Heart right ventricle (tissue), 16 donors: ENCODE measurements at regions not wholly inside any gene's neighbourhood (a gene's known extent, or its start where the extent isn't known, plus 50 kb on each side); places are given as distances from the start of the nearest gene placed in this dataset.

ENCODE experiments used
- ATAC-seq, 8 donors: fragments of 200-7000 bp; cut with Tn5 transposase; one replicate each; pipeline ENCODE4 v1.9.1; 2020; ENCODE audit warnings: mild to moderate bottlenecking in 8 of 8, moderate library complexity in 8 of 8, moderate number of reproducible peaks in 1 of 8
- DNase-seq, 2 donors: peaks; one replicate each; pipeline ENCODE4 v3.0.0-alpha.2; 2020
- H3K27ac ChIP-seq, 10 donors: fragments of 200-600 bp; sonication (generic) in 2 of 10; one replicate each; pipeline versions ENCODE4 v1.5.0 to v1.8.0; 2020 to 2022; ENCODE audit warnings: mild to moderate bottlenecking in 3 of 10
- H3K27me3 ChIP-seq, 7 donors: fragments of 200-600 bp; one replicate each; pipeline ENCODE4 v1.8.0; 2021 to 2022; ENCODE audit warnings: mild to moderate bottlenecking in 2 of 7
- H3K36me3 ChIP-seq, 9 donors: fragments of 200-600 bp; sonication (generic) in 1 of 9; one replicate each; pipeline versions ENCODE4 v1.5.0 to v1.8.0; 2020 to 2022; ENCODE audit warnings: mild to moderate bottlenecking in 2 of 9
- H3K4me1 ChIP-seq, 9 donors: fragments of 200-600 bp; sonication (generic) in 1 of 9; one replicate each; pipeline versions ENCODE4 v1.5.0 to v1.8.0; 2020 to 2022; ENCODE audit warnings: mild to moderate bottlenecking in 4 of 9
- H3K4me3 ChIP-seq, 10 donors: fragments of 200-600 bp; sonication (generic) in 2 of 10; one replicate each; pipeline versions ENCODE4 v1.5.0 to v1.8.0; 2020 to 2022; ENCODE audit warnings: mild to moderate bottlenecking in 7 of 10, moderate library complexity in 2 of 10
- H3K9me3 ChIP-seq, 11 donors: fragments of 200-600 bp in 10 of 11; sonication (generic) in 2 of 11; one replicate each; pipeline versions ENCODE4 v1.5.0 to v1.8.0; 2013 to 2022; ENCODE audit warnings: mild to moderate bottlenecking in 2 of 11, control low read depth in 1 of 11, moderate library complexity in 1 of 11
- WGBS, 2 donors: extraction: QIAGEN DNeasy Blood & Tissue Kit; methylation state at CpG; one replicate each; pipeline ENCODE4 v1.1.7; 2013; ENCODE audit warnings: inconsistent platforms in 1 of 2; 5-methylcytosine and 5-hydroxymethylcytosine counted together
- intact Hi-C, 10 donors: fragments of 100-400 bp; cut with DNase I; formaldehyde crosslinking; loops; one replicate each; pipeline versions ENCODE4 v1.11.1 to v1.14.2; 2022
- TF ChIP-seq, protein P1 (sequence below), 9 donors: fragments of 200-600 bp; sonication (generic) in 2 of 9; IDR thresholded peaks; one replicate each; pipeline versions ENCODE4 v1.5.0 to v1.8.0; 2021 to 2022; ENCODE audit warnings: antibody characterized with exemption in 9 of 9, mild to moderate bottlenecking in 5 of 9, moderate library complexity in 1 of 9
- donor health status: Arrhythmogenic right ventricular cardiomyopathy.
- donor health status: ischemic (EF 13 %, LVEDD 7.1; RV severe dilation, severe dysfunction).
- donor health status: healthy with polysubstance abuse.
- donor health status: DM: no; HTN: yes; CAD: no.
- donor health status: DM: no; HTN: no; CAD: no.
- donor health status: ischemic (EF 25% LVEDD 6.9; RV normal size, moderate dysfunction).
- donor health status: ischemic (EF 25% LVEDD 5.7; RV mildly dilated, moderate dysfunction).
- donor health status: healthy.
- donor health status: DM: yes; HTN: yes; CAD: no.
- donor health status: Ischemic cardiomyopathy.
- donor health status: ischemic (EF 35%, LVEDD 5.7; RV mildly dilated, moderate dysfunction).
- donor health status: nonischemic (EF 11% LVEDD 7.7; RV severe dilation, severe dysfunction).
- donor health status: DM: yes; HTN: yes; CAD: no.
- donor health status: PGD.
- donor health status: ischemic (EF 29% LVEDD 5.4; RV normal size, mild dysfunction).
- donor health status: nonischemic (EF 23%, LVEDD 6.1; RV moderate dilation, normal function).

- Histone ChIP-seq H3K9me3 (peaks cover 0 to 12% (median 0%) of the 10 kb centered on the region in 11 donors), H3K36me3 (no peaks in the 10 kb centered on the region), H3K4me3 (no peak overlapping the region), H3K4me1 (no peaks in the 10 kb centered on the region), H3K27me3 (no peaks in the 10 kb centered on the region), H3K27ac (no peak overlapping the region)
- TF ChIP-seq, protein P1, sequence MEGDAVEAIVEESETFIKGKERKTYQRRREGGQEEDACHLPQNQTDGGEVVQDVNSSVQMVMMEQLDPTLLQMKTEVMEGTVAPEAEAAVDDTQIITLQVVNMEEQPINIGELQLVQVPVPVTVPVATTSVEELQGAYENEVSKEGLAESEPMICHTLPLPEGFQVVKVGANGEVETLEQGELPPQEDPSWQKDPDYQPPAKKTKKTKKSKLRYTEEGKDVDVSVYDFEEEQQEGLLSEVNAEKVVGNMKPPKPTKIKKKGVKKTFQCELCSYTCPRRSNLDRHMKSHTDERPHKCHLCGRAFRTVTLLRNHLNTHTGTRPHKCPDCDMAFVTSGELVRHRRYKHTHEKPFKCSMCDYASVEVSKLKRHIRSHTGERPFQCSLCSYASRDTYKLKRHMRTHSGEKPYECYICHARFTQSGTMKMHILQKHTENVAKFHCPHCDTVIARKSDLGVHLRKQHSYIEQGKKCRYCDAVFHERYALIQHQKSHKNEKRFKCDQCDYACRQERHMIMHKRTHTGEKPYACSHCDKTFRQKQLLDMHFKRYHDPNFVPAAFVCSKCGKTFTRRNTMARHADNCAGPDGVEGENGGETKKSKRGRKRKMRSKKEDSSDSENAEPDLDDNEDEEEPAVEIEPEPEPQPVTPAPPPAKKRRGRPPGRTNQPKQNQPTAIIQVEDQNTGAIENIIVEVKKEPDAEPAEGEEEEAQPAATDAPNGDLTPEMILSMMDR (IDR thresholded peaks at IDR 0.05) = no peak
- intact Hi-C loops = loop anchor here in 1 of 10 donors (10.0 kb wide), 1 partner anchor 48 kb away; no protein-coding TSS in a partner anchor
- DNase-seq (no peak), ATAC-seq (no peak)
- WGBS, 2 donors = 93 to 100% methylated on average over 1 of the region's 1 CpG
Observed at GRCh38 chr18:2212598-2213205, 358.6 kb downstream of the METTL4 start.

GRCh38 chr18:2213905-2214304, 357.4 kb downstream of the METTL4 start:
- Histone ChIP-seq H3K27me3 (no peaks in the 10 kb centered on the region), H3K36me3 (no peaks in the 10 kb centered on the region), H3K4me3 (no peak overlapping the region), H3K9me3 (peaks cover 0 to 12% (median 0%) of the 10 kb centered on the region in 11 donors), H3K4me1 (no peaks in the 10 kb centered on the region), H3K27ac (no peak overlapping the region)
- TF ChIP-seq, protein P1 (IDR thresholded peaks at IDR 0.05) = no peak
- intact Hi-C loops = loop anchor here in 1 of 10 donors (10.0 kb wide), 1 partner anchor 49 kb away; no protein-coding TSS in a partner anchor
- DNase-seq (no peak), ATAC-seq (no peak)
- WGBS, 2 donors = 93 to 98% methylated on average over 2 of the region's 2 CpGs

GRCh38 chr18:2217356-2217755, 353.9 kb downstream of the METTL4 start:
- intact Hi-C loops = loop anchor here in 1 of 10 donors (10.0 kb wide), 1 partner anchor 53 kb away; no protein-coding TSS in a partner anchor
- DNase-seq (no peak), ATAC-seq (no peak)
- H3K36me3 ChIP-seq = no peaks in the 10 kb centered on the region
- TF ChIP-seq, protein P1 (IDR thresholded peaks at IDR 0.05) = no peak
- 46 to 50% methylated on average over 2 of the region's 2 CpGs for WGBS, 2 donors
- H3K27me3 ChIP-seq = no peaks in the 10 kb centered on the region
- H3K4me3 ChIP-seq = no peak overlapping the region
- H3K4me1 ChIP-seq = no peaks in the 10 kb centered on the region
- peaks cover 0 to 12% (median 0%) of the 10 kb centered on the region in 11 donors for H3K9me3 ChIP-seq
- no peak overlapping the region for H3K27ac ChIP-seq

GRCh38 chr18:2218101-2218500, 353.2 kb downstream of the METTL4 start:
- Histone ChIP-seq H3K4me3 (no peak overlapping the region), H3K4me1 (no peaks in the 10 kb centered on the region), H3K27me3 (no peaks in the 10 kb centered on the region), H3K36me3 (no peaks in the 10 kb centered on the region), H3K9me3 (peaks cover 0 to 12% (median 0%) of the 10 kb centered on the region in 11 donors), H3K27ac (no peak overlapping the region)
- TF ChIP-seq, protein P1 (IDR thresholded peaks at IDR 0.05) = no peak
- no peak for DNase-seq
- 54 to 63% methylated on average over 4 of the region's 4 CpGs for WGBS, 2 donors
- no peak for ATAC-seq
- intact Hi-C loops = loop anchor here in 1 of 10 donors (10.0 kb wide), 1 partner anchor 53 kb away; no protein-coding TSS in a partner anchor
